OCI-LY3 (cell line): ENCODE measurements at regions not wholly inside any gene's neighbourhood (a gene's known extent, or its start where the extent isn't known, plus 50 kb on each side); places are given as distances from the start of the nearest gene placed in this dataset.

Experiments used
- H2AFZ ChIP-seq: fragments of 200-600, 300-600 bp; shearing (Covaris generic); 2 replicates; pipeline ENCODE4 v1.6.0; 2014; ENCODE audit warnings: antibody characterized with exemption, low read depth, low read length
- H3K27ac ChIP-seq: fragments of 200-600, 300-600 bp; sonication (generic); 2 replicates; pipeline ENCODE4 v1.5.1; 2014; ENCODE audit warnings: mild to moderate bottlenecking, low read length, moderate library complexity, mixed read lengths
- H3K27me3 ChIP-seq: fragments of 200-600, 300-600 bp; sonication (generic); 2 replicates; pipeline ENCODE4 v1.6.1; 2014; ENCODE audit warnings: low read depth, low read length, mixed read lengths
- H3K36me3 ChIP-seq: fragments of 200-600, 300-600 bp; sonication (generic); replicated peaks from 2 replicates; pipeline ENCODE3; 2014; ENCODE audit warnings: low read depth, low read length, mixed read lengths
- H3K4me1 ChIP-seq: fragments of 300-600, 200-600 bp; sonication (generic); 2 replicates; pipeline ENCODE4 v1.6.1; 2014; ENCODE audit warnings: low read length, mixed read lengths
- H3K4me2 ChIP-seq: fragments of 200-600, 300-600 bp; sonication (generic); 2 replicates; pipeline ENCODE4 v1.6.1; 2014; ENCODE audit warnings: low read length, mixed read lengths
- H3K4me3 ChIP-seq: fragments of 300-600, 200-600 bp; sonication (generic); 2 replicates; pipeline ENCODE4 v1.5.1; 2014; ENCODE audit warnings: antibody characterized with exemption, mild to moderate bottlenecking, low read length, moderate library complexity
- H3K79me2 ChIP-seq: fragments of 300-600, 200-600 bp; shearing (Covaris generic); 2 replicates; pipeline ENCODE4 v1.6.1; 2014; ENCODE audit warnings: mild to moderate bottlenecking, low read length, mixed read lengths
- H3K9ac ChIP-seq: fragments of 300-600, 200-600 bp; shearing (Covaris generic); 2 replicates; pipeline ENCODE4 v1.6.0; 2014; ENCODE audit warnings: mild to moderate bottlenecking, low read length, moderate library complexity
- H3K9me3 ChIP-seq: fragments of 200-600, 300-600 bp; shearing (Covaris generic); 2 replicates; pipeline ENCODE4 v1.6.1; 2014; ENCODE audit warnings: low read length, mixed read lengths; ENCODE audit not compliant: insufficient read depth
- H4K20me1 ChIP-seq: fragments of 200-600, 300-600 bp; sonication (generic); 2 replicates; pipeline ENCODE4 v1.6.1; 2016; ENCODE audit warnings: low read length, mixed read lengths; ENCODE audit not compliant: insufficient read depth
- CTCF ChIP-seq: fragments of 200-600, 300-600 bp; sonication (generic); IDR thresholded peaks from 2 replicates; pipeline ENCODE4 v1.5.1; 2014; ENCODE audit warnings: antibody characterized with exemption, low read length, low read depth
- EZH2phosphoT487 ChIP-seq: fragments of 200-600 bp; shearing (Covaris generic); IDR thresholded peaks from 2 replicates; pipeline ENCODE4 v1.6.1; 2018; ENCODE audit warnings: antibody characterized with exemption, mixed run types, low read depth

GRCh38 chr17:79517827-79518584 lies 92.8 kb downstream of the RBFOX3 start:
- Histone ChIP-seq H3K9ac (no peak overlapping the region), H3K9me3 (no peaks in the 10 kb centered on the region), H3K4me1 (no peaks in the 10 kb centered on the region), H3K4me2 (no peak overlapping the region), H3K36me3 (no peaks in the 10 kb centered on the region), H3K79me2 (no peaks in the 10 kb centered on the region), H3K4me3 (no peak overlapping the region), H3K27me3 (peaks cover 15% of the 10 kb centered on the region), H3K27ac (no peak overlapping the region), H4K20me1 (no peaks in the 10 kb centered on the region), H2AFZ (no peak overlapping the region)
- TF ChIP-seq CTCF (no peak), EZH2phosphoT487 (no peak)

GRCh38 chr17:79515646-79516571 lies 94.9 kb downstream of the RBFOX3 start:
- Histone ChIP-seq H3K9ac (no peak overlapping the region), H3K79me2 (no peaks in the 10 kb centered on the region), H3K4me2 (no peak overlapping the region), H3K27ac (no peak overlapping the region), H2AFZ (no peak overlapping the region), H3K27me3 (no peaks in the 10 kb centered on the region), H3K36me3 (no peaks in the 10 kb centered on the region), H3K9me3 (no peaks in the 10 kb centered on the region), H3K4me3 (no peak overlapping the region), H3K4me1 (no peaks in the 10 kb centered on the region), H4K20me1 (no peaks in the 10 kb centered on the region)
- TF ChIP-seq CTCF (no peak), EZH2phosphoT487 (no peak)

- Histone ChIP-seq H4K20me1 (no peaks in the 10 kb centered on the region), H2AFZ (no peak overlapping the region), H3K9ac (no peak overlapping the region), H3K4me2 (no peak overlapping the region), H3K79me2 (no peaks in the 10 kb centered on the region), H3K4me3 (no peak overlapping the region), H3K36me3 (no peaks in the 10 kb centered on the region), H3K4me1 (no peaks in the 10 kb centered on the region), H3K27me3 (no peaks in the 10 kb centered on the region), H3K9me3 (no peaks in the 10 kb centered on the region), H3K27ac (no peak overlapping the region)
- TF ChIP-seq CTCF: no peak
- TF ChIP-seq EZH2phosphoT487: no peak
These were observed 95.7 kb downstream of the RBFOX3 start for GRCh38 chr17:79515110-79515509.
